Retinal pigment epithelial cell (primary cell): ENCODE measurements at regions not wholly inside any gene's neighbourhood (a gene's known extent, or its start where the extent isn't known, plus 50 kb on each side); places are given as distances from the start of the nearest gene placed in this dataset.
A peak's percentile ranks its signal among the peaks of the same experiment; 100 is the strongest.

Experiments used
- DNase-seq: peaks from one replicate; pipeline ENCODE4 v3.0.0-alpha.2; 2010; ENCODE audit warnings: low read depth
- H3K4me3 ChIP-seq: 2 replicates; pipeline ENCODE4 v1.5.1; 2011; ENCODE audit warnings: mild to moderate bottlenecking, low read length, control low read depth, moderate library complexity
- CTCF ChIP-seq: conservative IDR thresholded peaks from 2 replicates; pipeline ENCODE4 v1.5.1; 2011; ENCODE audit warnings: low read depth, low read length, control low read depth, inconsistent platforms

- no peak for DNase-seq
Observed at GRCh38 chr6:95208621-95209020, 368.7 kb upstream of the MANEA start.

GRCh38 chr6:95209074-95209473 lies 368.3 kb upstream of the MANEA start:
- no peak overlapping the region for H3K4me3 ChIP-seq
- DNase-seq = no peak
- TF ChIP-seq CTCF = no peak

More at GRCh38 chr6:95208621-95209020, 368.7 kb upstream of the MANEA start:
- no peak overlapping the region for H3K4me3 ChIP-seq
- TF ChIP-seq CTCF = no peak

- TF ChIP-seq CTCF = no peak
- H3K4me3 ChIP-seq = no peak overlapping the region
- DNase-seq = no peak
Observed at GRCh38 chr6:95216555-95216954, 360.8 kb upstream of the MANEA start.

GRCh38 chr6:95227351-95227750 lies 350.0 kb upstream of the MANEA start:
- TF ChIP-seq CTCF = no peak
- peak overlapping the region; percentile 16 for H3K4me3 ChIP-seq
- no peak for DNase-seq

- no peak for DNase-seq
- H3K4me3 ChIP-seq = no peak overlapping the region
- TF ChIP-seq CTCF = no peak
Observed at GRCh38 chr6:95228636-95229035, 348.7 kb upstream of the MANEA start.

GRCh38 chr6:95230071-95230740 lies 347.1 kb upstream of the MANEA start:
- no peak for TF ChIP-seq CTCF
- no peak overlapping the region for H3K4me3 ChIP-seq
- DNase-seq = no peak

- DNase-seq = no peak
- TF ChIP-seq CTCF = no peak
- H3K4me3 ChIP-seq = no peak overlapping the region
Observed at GRCh38 chr6:95231416-95231815, 345.9 kb upstream of the MANEA start.
